HCT116 (cell line): ENCODE measurements at regions not wholly inside any gene's neighbourhood (a gene's known extent, or its start where the extent isn't known, plus 50 kb on each side); places are given as distances from the start of the nearest gene placed in this dataset.

Experiments
- ATAC-seq: fragments of 200-7000 bp; cut with Tn5 transposase; 2 replicates; pipeline ENCODE4 v1.9.1; 2020; ENCODE audit warnings: mild to moderate bottlenecking, moderate library complexity
- BruUV-seq: library from RNA; stranded (reverse); fragments of 400-500 nt; replicated peaks from 2 replicates; lab custom pipeline; 2021; lab: Mats Ljungman, UMichigan
- CTCF ChIA-PET: fragments of 300-600 bp; sonication (Branson Sonifier 250); formaldehyde crosslinking; loops from one replicate; lab custom pipeline; 2021; ENCODE audit warnings: antibody characterized with exemption; lab: Charles Lee
- POLR2A ChIA-PET: fragments of 300-600, 350-600 bp; sonication (Branson Sonifier 250); formaldehyde crosslinking; loops from one replicate; lab custom pipeline; 2021; ENCODE audit warnings: antibody characterized with exemption; lab: Charles Lee
- RAD21 ChIA-PET, 2 experiments: fragments of 300-600 bp; sonication (Branson Sonifier 250); formaldehyde crosslinking; loops; one replicate each; lab custom pipeline; 2023; ENCODE audit warnings: low total read pairs in 2 of 2; ENCODE audit not compliant: uncharacterized antibody in 2 of 2, unreplicated experiment in 2 of 2, low non-redundant PET in 1 of 2; lab: Charles Lee
- DNase-seq: peaks from one replicate; pipeline ENCODE4 v3.0.0-alpha.2; 2010; ENCODE audit warnings: low read depth, low spot score
- H2AFZ ChIP-seq: fragments of 200-600 bp; shearing (Covaris generic), sonication (generic); 2 replicates; pipeline ENCODE4 v1.6.1; 2017; ENCODE audit warnings: low read depth, mixed run types, mixed read lengths, antibody characterized with exemption, low read length; ENCODE audit not compliant: poor library complexity, severe bottlenecking
- H3K27ac ChIP-seq: 2 replicates; pipeline ENCODE4 v1.5.1; 2012; ENCODE audit warnings: low read depth, low read length
- H3K27me3 ChIP-seq: fragments of 200-600 bp; sonication (generic); 2 replicates; pipeline ENCODE4 v1.6.1; 2016; ENCODE audit warnings: mixed run types, low read length, mixed read lengths; ENCODE audit not compliant: insufficient read depth
- H3K36me3 ChIP-seq, 2 experiments: fragments of 200-500 bp in 1 of 2; fragments of 200-600 bp in 1 of 2; sonication (Bioruptor generic) in 1 of 2; sonication (generic) in 1 of 2; 2 replicates each; pipeline versions ENCODE4 v1.5.1 to v1.6.1; 2014 to 2016; ENCODE audit warnings: low read length in 2 of 2, inconsistent platforms in 1 of 2, mixed read lengths in 1 of 2, mixed run types in 1 of 2; ENCODE audit not compliant: insufficient read depth in 2 of 2, control insufficient read depth in 1 of 2
- H3K4me1 ChIP-seq, 2 experiments: fragments of 200-600 bp in 1 of 2; sonication (generic) in 1 of 2; 2 replicates each; pipeline versions ENCODE4 v1.5.1 to v1.6.1; 2012 to 2017; ENCODE audit warnings: low read length in 2 of 2, inconsistent platforms in 1 of 2, mild to moderate bottlenecking in 1 of 2, mixed read lengths in 1 of 2, mixed run types in 1 of 2, moderate library complexity in 1 of 2; ENCODE audit not compliant: insufficient read depth in 2 of 2, control insufficient read depth in 1 of 2
- H3K4me2 ChIP-seq: fragments of 200-600 bp; sonication (generic); 2 replicates; pipeline ENCODE4 v1.6.1; 2017; ENCODE audit warnings: mixed run types, low read length, mixed read lengths
- H3K4me3 ChIP-seq, 2 experiments: fragments of 200-600 bp in 1 of 2; sonication (generic) in 1 of 2; replicated peaks in 1 of 2; 2 replicates each; pipeline ENCODE4 v1.5.1; 2011 to 2016; ENCODE audit warnings: low read length in 2 of 2, control low read depth in 1 of 2, low read depth in 1 of 2, mild to moderate bottlenecking in 1 of 2, mixed read lengths in 1 of 2, mixed run types in 1 of 2
- H3K79me2 ChIP-seq: fragments of 200-600 bp; sonication (generic); 2 replicates; pipeline ENCODE4 v1.6.1; 2017; ENCODE audit warnings: mild to moderate bottlenecking, mixed run types, low read length, moderate library complexity, mixed read lengths; ENCODE audit not compliant: insufficient read depth
- H3K9ac ChIP-seq: fragments of 200-600 bp; sonication (generic); 2 replicates; pipeline ENCODE4 v1.6.1; 2016; ENCODE audit warnings: low read length, mixed read lengths
- H3K9me2 ChIP-seq: fragments of 200-600 bp; sonication (generic), shearing (Covaris generic); 2 replicates; pipeline ENCODE4 v1.6.1; 2017; ENCODE audit warnings: mixed run types, mild to moderate bottlenecking, moderate library complexity; ENCODE audit not compliant: insufficient read depth
- H3K9me3 ChIP-seq, 2 experiments: fragments of 200-500 bp in 1 of 2; fragments of 200-600 bp in 1 of 2; sonication (Bioruptor generic) in 1 of 2; sonication (generic) in 1 of 2; 2 replicates each; pipeline ENCODE4 v1.6.1; 2014 to 2017; ENCODE audit warnings: low read length in 2 of 2, mixed read lengths in 2 of 2, inconsistent platforms in 1 of 2, low read depth in 1 of 2, mild to moderate bottlenecking in 1 of 2, mixed run types in 1 of 2, moderate library complexity in 1 of 2; ENCODE audit not compliant: control insufficient read depth in 1 of 2, insufficient read depth in 1 of 2
- H4K20me1 ChIP-seq: fragments of 200-600 bp; sonication (generic), shearing (Covaris generic); 2 replicates; pipeline ENCODE4 v1.6.1; 2017; ENCODE audit warnings: mixed run types, mild to moderate bottlenecking, moderate library complexity; ENCODE audit not compliant: insufficient read depth
- CBX3 ChIP-seq: IDR thresholded peaks from 2 replicates; pipeline ENCODE4 v1.6.1; 2012; ENCODE audit warnings: low read depth
- CEBPB ChIP-seq: IDR thresholded peaks from 2 replicates; pipeline ENCODE4 v1.6.1; 2012; ENCODE audit warnings: low read depth
- EZH2 ChIP-seq: fragments of 200-600 bp; sonication (generic); IDR thresholded peaks from 2 replicates; pipeline ENCODE4 v1.6.1; 2017; ENCODE audit warnings: antibody characterized with exemption, mixed run types
- EZH2phosphoT487 ChIP-seq: fragments of 200-600 bp; IDR thresholded peaks from 2 replicates; pipeline ENCODE4 v1.6.1; 2018; ENCODE audit warnings: antibody characterized with exemption, borderline replicate concordance
- RAD21 ChIP-seq: IDR thresholded peaks from 2 replicates; pipeline ENCODE4 v1.6.1; 2012; ENCODE audit warnings: low read depth, mild to moderate bottlenecking
- TCF7L2 ChIP-seq: IDR thresholded peaks from 2 replicates; pipeline ENCODE4 v1.7.0; 2011; ENCODE audit warnings: borderline replicate concordance, inconsistent platforms; ENCODE audit not compliant: insufficient read depth, insufficient read length; ENCODE audit errors: extremely low read depth
- intact Hi-C: fragments of 100-400 bp; cut with micrococcal nuclease; formaldehyde crosslinking; loops from 2 replicates; pipeline ENCODE4 v1.10.0; 2022

DNA sequence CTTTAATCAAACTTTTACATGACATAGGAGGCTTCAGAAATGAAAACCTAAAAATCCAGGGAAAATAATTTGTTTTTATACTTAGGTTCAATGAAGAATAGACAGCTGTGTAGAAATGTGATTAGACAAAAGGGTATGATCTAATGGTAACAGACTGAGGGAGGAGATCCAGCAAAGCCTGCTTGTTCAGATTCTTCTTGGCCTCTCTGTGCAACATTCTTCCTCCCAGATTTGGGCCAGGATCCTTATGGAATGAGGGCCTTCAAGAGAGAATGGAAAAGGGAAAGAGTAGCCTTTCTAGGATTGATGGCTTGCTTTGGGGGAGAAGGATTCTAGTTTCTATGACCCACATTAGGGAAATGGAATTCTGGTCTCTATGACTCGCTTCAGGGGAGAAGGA, 94.5 kb upstream of the G2E3 start:
- Histone ChIP-seq H3K9me3 (no peaks in the 10 kb centered on the region), H3K4me2 (no peak overlapping the region), H2AFZ (no peak overlapping the region), H3K4me1 (no peaks in the 10 kb centered on the region), H3K9ac (no peak overlapping the region), H3K9me2 (no peaks in the 10 kb centered on the region), H3K79me2 (no peaks in the 10 kb centered on the region), H4K20me1 (no peaks in the 10 kb centered on the region), H3K27ac (no peak overlapping the region), H3K27me3 (peaks cover 42% of the 10 kb centered on the region), H3K36me3 (no peaks in the 10 kb centered on the region), H3K4me3 (no peak overlapping the region)
- ATAC-seq (no peak), DNase-seq (no peak)
- ChIA-PET RAD21 (no interaction called here), CTCF (no interaction called here), POLR2A (no interaction called here)
- TF ChIP-seq CEBPB (no peak), RAD21 (no peak), TCF7L2 (no peak), EZH2 (no peak)
- intact Hi-C loops, result no loop called here
- BruUV-seq, result no TSS peak

DNA sequence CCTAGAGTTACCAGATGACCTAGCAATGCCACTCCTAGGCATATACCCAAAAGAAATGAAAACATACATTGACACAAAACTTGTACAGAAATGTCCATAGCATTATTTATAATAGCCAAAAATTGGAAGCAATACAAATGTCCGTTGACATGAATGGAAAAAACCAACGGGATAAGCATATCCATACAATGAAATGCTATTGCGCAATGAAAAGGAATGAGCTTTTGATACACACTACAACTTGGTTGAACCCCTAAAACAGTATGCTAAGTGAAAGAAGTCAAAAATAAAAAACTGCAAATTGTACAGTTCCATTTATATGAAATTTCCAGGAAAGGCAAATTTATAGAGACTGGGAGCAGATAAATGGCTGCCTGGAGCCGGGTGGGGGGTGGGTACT, 90.6 kb upstream of the G2E3 start:
- no TSS peak for BruUV-seq
- H3K27ac ChIP-seq, result no peak overlapping the region
- H3K9me3 ChIP-seq, result no peaks in the 10 kb centered on the region
- peak; percentile 19; the same call in 1 of the 2 replicates for TF ChIP-seq CEBPB
- TF ChIP-seq CBX3, result no peak
- TF ChIP-seq EZH2phosphoT487, result no peak
- H3K79me2 ChIP-seq, result no peaks in the 10 kb centered on the region
- intact Hi-C loops, result no loop called here
- ChIA-PET POLR2A (no interaction called here), RAD21 (no interaction called here), CTCF (no interaction called here)
- no peak overlapping the region for H3K4me2 ChIP-seq
- H2AFZ ChIP-seq, result no peak overlapping the region
- H3K9me2 ChIP-seq, result no peaks in the 10 kb centered on the region
- DNase-seq (no peak), ATAC-seq (no peak)
- H3K4me3 ChIP-seq, result no peak overlapping the region
- peaks cover 27% of the 10 kb centered on the region; the same call in 1 of the 2 replicates for H3K27me3 ChIP-seq
- H4K20me1 ChIP-seq, result no peaks in the 10 kb centered on the region
- H3K36me3 ChIP-seq, result no peaks in the 10 kb centered on the region
- H3K9ac ChIP-seq, result no peak overlapping the region
- H3K4me1 ChIP-seq, result no peaks in the 10 kb centered on the region
